Fibroblast of pulmonary artery (primary cell): ENCODE measurements at regions not wholly inside any gene's neighbourhood (a gene's known extent, or its start where the extent isn't known, plus 50 kb on each side); places are given as distances from the start of the nearest gene placed in this dataset.

Experiments
- DNase-seq: peaks from one replicate; pipeline ENCODE4 v3.0.0-alpha.2; 2010; ENCODE audit warnings: low read depth
- H3K4me3 ChIP-seq: replicated peaks from 2 replicates; pipeline ENCODE4 v1.5.1; 2011; ENCODE audit warnings: low read depth, mild to moderate bottlenecking, control low read depth, low read length, moderate library complexity
- CTCF ChIP-seq: IDR thresholded peaks from 2 replicates; pipeline ENCODE4 v1.5.1; 2011; ENCODE audit warnings: mild to moderate bottlenecking, control low read depth, low read length, inconsistent platforms; ENCODE audit errors: missing control alignments

DNA sequence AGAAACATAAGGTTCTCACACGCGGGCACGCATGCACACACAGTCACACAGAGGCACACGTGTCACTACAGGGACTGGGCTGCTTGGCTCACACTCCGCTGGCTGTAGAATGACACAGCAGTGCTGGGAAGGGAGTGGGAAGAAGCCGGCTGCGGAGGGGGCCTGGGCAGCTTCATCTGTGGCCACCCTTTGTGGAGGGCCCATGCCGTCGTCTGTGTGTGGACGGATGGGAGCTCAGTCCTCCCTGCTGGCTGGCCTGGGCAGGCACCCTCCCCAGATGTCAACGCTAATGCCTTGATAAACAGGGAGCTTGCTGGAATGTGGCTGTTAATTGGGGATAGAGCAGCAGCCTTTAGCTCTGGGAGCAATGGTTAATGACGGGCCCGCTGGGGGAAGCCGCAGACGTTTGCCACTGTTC lies 621.1 kb downstream of the BCOR start:
- TF ChIP-seq CTCF, result no peak
- H3K4me3 ChIP-seq, result no peak overlapping the region
- no peak for DNase-seq

DNA sequence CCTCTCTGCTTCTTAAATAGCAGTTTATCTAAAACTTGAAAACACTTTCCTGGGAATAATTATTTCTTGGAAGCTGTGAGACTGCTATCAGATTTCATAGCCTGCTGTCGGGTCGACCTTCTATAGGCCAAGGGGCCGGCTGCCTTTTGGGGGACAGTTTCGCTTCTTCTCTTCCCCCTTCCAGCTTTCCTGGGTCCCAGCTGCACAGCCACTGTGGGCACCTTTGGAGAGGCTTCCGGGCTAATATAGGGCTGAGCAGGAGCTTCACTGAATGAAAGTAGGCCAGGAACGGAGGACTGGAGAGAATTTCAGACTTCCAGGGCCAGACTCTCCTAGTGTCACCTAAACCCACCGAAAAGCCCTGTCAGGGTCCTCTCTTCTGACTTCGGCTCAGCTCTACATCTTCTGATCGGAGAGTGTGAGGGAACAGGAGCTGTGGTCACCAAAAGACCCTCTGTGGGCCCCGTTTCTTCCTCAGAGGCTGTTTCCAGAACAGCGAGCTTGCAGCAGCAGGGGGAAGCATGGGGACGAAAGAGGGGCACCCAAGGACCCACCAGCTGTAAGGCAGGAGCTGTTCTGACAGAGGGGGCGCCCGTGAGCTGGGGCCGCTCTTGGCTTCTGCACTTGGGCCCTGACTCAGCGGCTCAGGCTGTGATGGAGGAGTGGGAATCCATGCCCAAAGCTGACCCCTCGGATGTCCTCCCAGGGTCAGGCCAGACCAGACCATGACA lies 620.6 kb downstream of the BCOR start:
- H3K4me3 ChIP-seq, result no peak overlapping the region
- TF ChIP-seq CTCF, result peak; percentile 4
- DNase-seq, result no peak

DNA sequence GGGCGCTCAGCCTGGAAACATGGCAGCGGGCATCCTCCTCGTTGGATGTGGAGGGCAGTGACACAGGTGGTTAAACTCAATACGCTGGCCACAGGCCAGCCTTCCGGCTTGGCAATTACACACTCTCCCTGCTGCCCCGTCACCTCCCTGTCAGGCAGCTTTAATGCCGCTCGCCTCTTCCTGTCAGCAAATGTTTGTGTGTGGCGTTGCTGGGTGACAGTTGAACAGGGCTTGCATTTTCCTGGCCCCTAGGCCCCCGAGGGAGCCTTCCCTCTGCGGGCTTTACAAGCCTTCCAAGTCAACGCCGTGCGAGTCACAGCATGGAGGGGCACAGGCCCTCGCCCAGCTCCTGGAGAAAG lies 620.0 kb downstream of the BCOR start:
- no peak overlapping the region for H3K4me3 ChIP-seq
- peak; percentile 39 for DNase-seq
- TF ChIP-seq CTCF, result no peak

GRCh38 chrX:39479856-39480255 lies 617.9 kb downstream of the BCOR start:
- no peak for DNase-seq
- H3K4me3 ChIP-seq, result no peak overlapping the region
- no peak for TF ChIP-seq CTCF

GRCh38 chrX:39480963-39481362 lies 616.8 kb downstream of the BCOR start:
- no peak for TF ChIP-seq CTCF
- DNase-seq, result no peak
- no peak overlapping the region for H3K4me3 ChIP-seq

DNA sequence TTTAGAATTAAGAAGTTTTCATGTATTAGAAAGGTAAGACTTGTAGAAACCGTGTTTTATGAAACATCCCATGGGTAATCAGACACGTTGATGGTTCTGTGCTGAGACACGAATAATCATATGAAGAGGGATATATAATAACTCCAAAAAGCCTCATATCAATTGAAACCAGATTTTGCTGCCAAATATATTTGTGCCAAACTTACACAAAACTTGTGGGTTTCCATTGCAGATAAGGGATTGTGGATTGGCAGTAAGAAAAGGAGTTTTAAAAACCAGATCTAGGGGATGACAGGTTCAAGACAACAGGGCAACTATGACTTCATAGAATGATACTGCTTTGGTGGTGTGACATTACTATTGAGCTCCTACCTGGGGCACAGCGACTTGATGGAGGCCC lies 616.1 kb downstream of the BCOR start:
- no peak overlapping the region for H3K4me3 ChIP-seq
- DNase-seq, result no peak
- no peak for TF ChIP-seq CTCF
